ENCODE measurements at regions not wholly inside any gene's neighbourhood (a gene's known extent, or its start where the extent isn't known, plus 50 kb on each side); places are given as distances from the start of the nearest gene placed in this dataset.

- TF ChIP-seq, protein P1, sequence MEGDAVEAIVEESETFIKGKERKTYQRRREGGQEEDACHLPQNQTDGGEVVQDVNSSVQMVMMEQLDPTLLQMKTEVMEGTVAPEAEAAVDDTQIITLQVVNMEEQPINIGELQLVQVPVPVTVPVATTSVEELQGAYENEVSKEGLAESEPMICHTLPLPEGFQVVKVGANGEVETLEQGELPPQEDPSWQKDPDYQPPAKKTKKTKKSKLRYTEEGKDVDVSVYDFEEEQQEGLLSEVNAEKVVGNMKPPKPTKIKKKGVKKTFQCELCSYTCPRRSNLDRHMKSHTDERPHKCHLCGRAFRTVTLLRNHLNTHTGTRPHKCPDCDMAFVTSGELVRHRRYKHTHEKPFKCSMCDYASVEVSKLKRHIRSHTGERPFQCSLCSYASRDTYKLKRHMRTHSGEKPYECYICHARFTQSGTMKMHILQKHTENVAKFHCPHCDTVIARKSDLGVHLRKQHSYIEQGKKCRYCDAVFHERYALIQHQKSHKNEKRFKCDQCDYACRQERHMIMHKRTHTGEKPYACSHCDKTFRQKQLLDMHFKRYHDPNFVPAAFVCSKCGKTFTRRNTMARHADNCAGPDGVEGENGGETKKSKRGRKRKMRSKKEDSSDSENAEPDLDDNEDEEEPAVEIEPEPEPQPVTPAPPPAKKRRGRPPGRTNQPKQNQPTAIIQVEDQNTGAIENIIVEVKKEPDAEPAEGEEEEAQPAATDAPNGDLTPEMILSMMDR (IDR thresholded peaks at IDR 0.05), result no peak
- no peak for TF ChIP-seq POLR2A (IDR thresholded peaks at IDR 0.05)
These were observed 228.7 kb downstream of the PIK3C3 start for GRCh38 chr18:42183746-42184145.
